DOHH2 (cell line): ENCODE measurements at regions not wholly inside any gene's neighbourhood (a gene's known extent, or its start where the extent isn't known, plus 50 kb on each side); places are given as distances from the start of the nearest gene placed in this dataset.

ENCODE experiments used
- H3F3A ChIP-seq: fragments of 200-600 bp; sonication (generic), shearing (Covaris generic); 2 replicates; pipeline ENCODE4 v1.6.0; 2016; ENCODE audit warnings: antibody characterized with exemption, mild to moderate bottlenecking; ENCODE audit not compliant: control insufficient read depth, insufficient read depth
- H3K27ac ChIP-seq: fragments of 200-600 bp; sonication (generic); 2 replicates; pipeline ENCODE4 v1.5.1; 2014; ENCODE audit warnings: low read depth, mild to moderate bottlenecking, low read length, moderate library complexity
- H3K27me3 ChIP-seq: fragments of 200-600 bp; sonication (generic); 2 replicates; pipeline ENCODE4 v1.6.1; 2014; ENCODE audit warnings: mild to moderate bottlenecking, low read length, mixed read lengths; ENCODE audit not compliant: control insufficient read depth
- H3K36me3 ChIP-seq: fragments of 200-600 bp; sonication (generic); 2 replicates; pipeline ENCODE4 v1.6.1; 2014; ENCODE audit warnings: mild to moderate bottlenecking, low read length, moderate library complexity, mixed read lengths; ENCODE audit not compliant: control insufficient read depth
- H3K4me1 ChIP-seq: fragments of 200-600 bp; sonication (generic); 2 replicates; pipeline ENCODE4 v1.6.1; 2014; ENCODE audit warnings: mild to moderate bottlenecking, low read length, mixed read lengths; ENCODE audit not compliant: control insufficient read depth
- H3K4me2 ChIP-seq: fragments of 200-600 bp; sonication (generic); 2 replicates; pipeline ENCODE4 v1.6.0; 2014; ENCODE audit warnings: mild to moderate bottlenecking, low read length, moderate library complexity
- H3K4me3 ChIP-seq: fragments of 200-600 bp; sonication (generic); 2 replicates; pipeline ENCODE4 v1.5.1; 2014; ENCODE audit warnings: mild to moderate bottlenecking, low read length, mixed read lengths
- H3K79me2 ChIP-seq: fragments of 200-600 bp; sonication (generic); 2 replicates; pipeline ENCODE4 v1.6.1; 2014; ENCODE audit warnings: mild to moderate bottlenecking, low read length, mixed read lengths; ENCODE audit not compliant: control insufficient read depth
- H3K9me2 ChIP-seq: fragments of 200-600 bp; sonication (generic); replicated peaks from 2 replicates; pipeline ENCODE4 v1.6.1; 2014; ENCODE audit warnings: mild to moderate bottlenecking, low read length, mixed read lengths; ENCODE audit not compliant: control insufficient read depth
- H3K9me3 ChIP-seq: fragments of 200-600 bp; sonication (generic); 2 replicates; pipeline ENCODE4 v1.6.1; 2014; ENCODE audit warnings: antibody characterized with exemption, low read length, mixed read lengths; ENCODE audit not compliant: control insufficient read depth, insufficient read depth
- H4K20me1 ChIP-seq: fragments of 200-600 bp; sonication (generic); 2 replicates; pipeline ENCODE4 v1.6.0; 2014; ENCODE audit warnings: low read depth, mild to moderate bottlenecking, antibody characterized with exemption, low read length, moderate library complexity; ENCODE audit not compliant: control insufficient read depth, insufficient read depth
- EZH2phosphoT487 ChIP-seq: fragments of 200-600 bp; sonication (generic); IDR thresholded peaks from 2 replicates; pipeline ENCODE4 v1.6.1; 2017; ENCODE audit warnings: borderline replicate concordance, mild to moderate bottlenecking, antibody characterized with exemption, low read length, moderate library complexity, mixed read lengths
- TF ChIP-seq, protein P1 (sequence below): fragments of 200-600 bp; sonication (generic); IDR thresholded peaks from one replicate; pipeline ENCODE4 v1.5.1; 2014; ENCODE audit warnings: antibody characterized with exemption, mild to moderate bottlenecking, low read depth, low read length; ENCODE audit not compliant: poor library complexity, severe bottlenecking

DNA sequence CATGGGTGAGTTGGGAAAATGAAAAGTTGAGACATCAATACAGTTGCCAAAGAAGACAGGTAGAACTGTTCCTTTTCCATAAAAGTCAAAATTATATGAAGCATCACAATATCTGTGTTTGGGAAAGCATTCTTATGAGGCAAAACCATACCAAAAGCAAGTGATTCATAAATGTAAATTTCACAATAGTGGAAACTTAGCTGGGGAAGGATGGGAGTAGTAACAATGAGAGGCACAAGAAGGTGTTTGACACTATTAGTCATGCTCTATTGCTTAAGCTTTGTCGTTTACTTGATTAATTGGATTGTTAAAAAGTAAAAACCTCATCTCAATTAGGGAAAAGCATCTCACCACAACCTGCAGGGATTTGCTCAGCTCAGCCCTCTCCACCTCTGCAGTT lies 240.2 kb downstream of the C7orf25 start:
- no peak overlapping the region for H3K4me3 ChIP-seq
- no peaks in the 10 kb centered on the region for H3K4me1 ChIP-seq
- no peaks in the 10 kb centered on the region for H3K79me2 ChIP-seq
- no peaks in the 10 kb centered on the region for H3K27me3 ChIP-seq
- no peaks in the 10 kb centered on the region for H3K9me2 ChIP-seq
- H3K27ac ChIP-seq = no peak overlapping the region
- no peak for TF ChIP-seq EZH2phosphoT487
- TF ChIP-seq, protein P1, sequence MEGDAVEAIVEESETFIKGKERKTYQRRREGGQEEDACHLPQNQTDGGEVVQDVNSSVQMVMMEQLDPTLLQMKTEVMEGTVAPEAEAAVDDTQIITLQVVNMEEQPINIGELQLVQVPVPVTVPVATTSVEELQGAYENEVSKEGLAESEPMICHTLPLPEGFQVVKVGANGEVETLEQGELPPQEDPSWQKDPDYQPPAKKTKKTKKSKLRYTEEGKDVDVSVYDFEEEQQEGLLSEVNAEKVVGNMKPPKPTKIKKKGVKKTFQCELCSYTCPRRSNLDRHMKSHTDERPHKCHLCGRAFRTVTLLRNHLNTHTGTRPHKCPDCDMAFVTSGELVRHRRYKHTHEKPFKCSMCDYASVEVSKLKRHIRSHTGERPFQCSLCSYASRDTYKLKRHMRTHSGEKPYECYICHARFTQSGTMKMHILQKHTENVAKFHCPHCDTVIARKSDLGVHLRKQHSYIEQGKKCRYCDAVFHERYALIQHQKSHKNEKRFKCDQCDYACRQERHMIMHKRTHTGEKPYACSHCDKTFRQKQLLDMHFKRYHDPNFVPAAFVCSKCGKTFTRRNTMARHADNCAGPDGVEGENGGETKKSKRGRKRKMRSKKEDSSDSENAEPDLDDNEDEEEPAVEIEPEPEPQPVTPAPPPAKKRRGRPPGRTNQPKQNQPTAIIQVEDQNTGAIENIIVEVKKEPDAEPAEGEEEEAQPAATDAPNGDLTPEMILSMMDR = no peak
- H3K9me3 ChIP-seq = peaks cover 9% of the 10 kb centered on the region; the same call in 1 of the 2 replicates
- no peaks in the 10 kb centered on the region for H4K20me1 ChIP-seq
- H3K4me2 ChIP-seq = no peak overlapping the region
- no peaks in the 10 kb centered on the region for H3K36me3 ChIP-seq
- H3F3A ChIP-seq = no peaks in the 10 kb centered on the region

DNA sequence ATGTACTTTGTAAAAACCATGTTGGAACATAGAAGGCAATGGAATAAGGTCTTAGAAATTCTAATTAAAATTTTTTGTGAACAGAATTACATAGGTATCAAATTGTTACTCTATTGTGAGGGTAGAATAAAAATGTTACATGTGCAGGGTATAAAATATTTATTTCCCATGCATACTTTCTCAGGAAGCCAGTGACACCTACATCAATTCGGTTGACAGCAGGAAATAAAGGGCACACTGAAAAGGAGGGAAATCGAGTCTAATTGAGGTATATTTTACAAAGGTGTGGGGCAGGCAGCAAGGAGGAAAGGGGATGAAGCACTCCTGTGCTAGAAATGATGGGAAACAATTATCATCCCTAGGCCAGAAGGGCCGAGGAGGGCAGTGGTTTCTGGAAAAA lies 244.9 kb downstream of the C7orf25 start:
- TF ChIP-seq EZH2phosphoT487 = no peak
- TF ChIP-seq, protein P1 = no peak
- H3K4me1 ChIP-seq = no peaks in the 10 kb centered on the region
- H3K27me3 ChIP-seq = no peaks in the 10 kb centered on the region

DNA sequence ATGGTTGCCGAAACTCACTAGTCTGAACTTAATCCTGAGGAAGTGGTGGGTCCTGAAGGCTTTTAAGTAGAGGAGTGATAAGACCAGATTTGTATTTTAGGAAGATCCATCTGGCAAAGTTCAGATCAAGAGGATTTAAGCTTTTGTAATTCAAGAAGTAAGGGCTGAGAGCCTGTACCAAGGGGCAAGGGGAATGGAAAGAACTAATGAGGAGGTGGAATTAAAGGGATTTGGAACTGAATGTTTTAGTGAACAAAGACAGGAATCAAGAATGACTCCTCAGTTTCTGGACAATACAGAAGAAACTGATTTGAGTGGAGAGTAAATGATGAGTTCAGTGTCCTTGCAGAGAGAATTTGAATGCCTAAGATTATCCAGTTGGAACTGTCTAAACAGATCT lies 249.0 kb downstream of the C7orf25 start:
- Histone ChIP-seq H3K9me3 (peaks cover 13% of the 10 kb centered on the region; the same call in 1 of the 2 replicates), H3K9me2 (no peaks in the 10 kb centered on the region; the same call in 1 of the 2 replicates), H3K4me3 (no peak overlapping the region), H3K79me2 (no peaks in the 10 kb centered on the region), H3K27ac (no peak overlapping the region), H4K20me1 (no peaks in the 10 kb centered on the region), H3K4me1 (no peaks in the 10 kb centered on the region), H3K36me3 (no peaks in the 10 kb centered on the region), H3K4me2 (no peak overlapping the region), H3K27me3 (no peaks in the 10 kb centered on the region), H3F3A (no peaks in the 10 kb centered on the region)
- TF ChIP-seq EZH2phosphoT487 = no peak
- TF ChIP-seq, protein P1 = no peak

More for the DNA sequence above, 244.9 kb downstream of the C7orf25 start:
- Histone ChIP-seq H3K36me3 (no peaks in the 10 kb centered on the region), H3K27ac (no peak overlapping the region), H3K9me2 (no peaks in the 10 kb centered on the region), H3K4me2 (no peak overlapping the region), H3K9me3 (peaks cover 13% of the 10 kb centered on the region; the same call in 1 of the 2 replicates), H4K20me1 (no peaks in the 10 kb centered on the region), H3F3A (no peaks in the 10 kb centered on the region), H3K79me2 (no peaks in the 10 kb centered on the region), H3K4me3 (no peak overlapping the region)
